ENCODE measurements at regions not wholly inside any gene's neighbourhood (a gene's known extent, or its start where the extent isn't known, plus 50 kb on each side); places are given as distances from the start of the nearest gene placed in this dataset.

GRCh38 chr7:420142-421093 is 99.2 kb downstream of the PDGFA start:
- no peak overlapping the region for H3K27ac ChIP-seq (ENCODE audit: low read depth in 1 of 2, low read length in 2 of 2)
- 90% methylated on average over 17 of the region's 20 CpGs for whole genome bisulfite sequencing (ENCODE audit: insufficient coverage)
- Mint-ChIP-seq H3K36me3 (no peaks in the 10 kb centered on the region), H3K9me3 (peaks cover 13 to 35% (median 15%) of the 10 kb centered on the region in 7 donors), H3K4me1 (no peaks in the 10 kb centered on the region), H3K27ac (no peak overlapping the region), H3K27me3 (ENCODE audit: low read depth in 3 of 3) (peaks cover 2 to 3% (median 3%) of the 10 kb centered on the region in 3 donors), H3K4me3 (no peak overlapping the region)
- no peak for TF ChIP-seq CTCF (IDR thresholded peaks at IDR 0.05)
- intact Hi-C loops (cut with micrococcal nuclease), result no loop called here
- no peaks in the 10 kb centered on the region for H4K20me1 ChIP-seq (ENCODE audit: insufficient read depth, low read length)
- no peaks in the 10 kb centered on the region for H3K79me2 ChIP-seq (ENCODE audit: insufficient read depth, low read length)
- no peak overlapping the region for H2AFZ ChIP-seq (ENCODE audit: insufficient read depth, low read depth, low read length, poor library complexity, severe bottlenecking)
- no peak overlapping the region for H3K4me2 ChIP-seq (replicated peaks; ENCODE audit: extremely low read depth, low read length, poor library complexity, severe bottlenecking)
- peaks cover 16 to 32% of the 10 kb centered on the region in 2 donors for H3K9me3 ChIP-seq (replicated peaks in 1 of 2; ENCODE audit: control insufficient read depth in 1 of 2, insufficient read depth in 1 of 2, low read length in 2 of 2)
- no peak for DNase-seq
- H3K4me1 ChIP-seq (ENCODE audit: control insufficient read depth in 1 of 2, insufficient read depth in 2 of 2, low read length in 2 of 2), result no peaks in the 10 kb centered on the region
- H3K4me3 ChIP-seq (replicated peaks in 1 of 3; ENCODE audit: low read depth in 2 of 3, low read length in 3 of 3), result no peak overlapping the region
- H3K27me3 ChIP-seq (ENCODE audit: control insufficient read depth in 2 of 2, insufficient read depth in 2 of 2, low read length in 2 of 2), result no peaks in the 10 kb centered on the region
- H3K9ac ChIP-seq (ENCODE audit: insufficient read depth, low read length, poor library complexity, severe bottlenecking), result no peak overlapping the region
- H3K36me3 ChIP-seq (replicated peaks in 1 of 2; ENCODE audit: control insufficient read depth in 1 of 2, insufficient read depth in 2 of 2, low read length in 2 of 2), result no peaks in the 10 kb centered on the region

- no peaks in the 10 kb centered on the region for H3K4me1 Mint-ChIP-seq
- no peaks in the 10 kb centered on the region for H3K4me1 ChIP-seq (ENCODE audit: control insufficient read depth in 1 of 2, insufficient read depth in 2 of 2, low read length in 2 of 2)
- H3K27ac Mint-ChIP-seq, result no peak overlapping the region
- intact Hi-C loops (cut with micrococcal nuclease), result no loop called here
- no peak overlapping the region for H3K27ac ChIP-seq (ENCODE audit: low read depth in 1 of 2, low read length in 2 of 2)
- 75% methylated on average over 51 of the region's 57 CpGs for whole genome bisulfite sequencing (ENCODE audit: insufficient coverage)
- H3K4me3 ChIP-seq (replicated peaks in 1 of 3; ENCODE audit: low read depth in 2 of 3, low read length in 3 of 3), result no peak overlapping the region
- H3K9me3 Mint-ChIP-seq, result peaks cover 13 to 29% (median 14%) of the 10 kb centered on the region in 7 donors
- no peak overlapping the region for H3K4me3 Mint-ChIP-seq
- no peaks in the 10 kb centered on the region for H4K20me1 ChIP-seq (ENCODE audit: insufficient read depth, low read length)
- H2AFZ ChIP-seq (ENCODE audit: insufficient read depth, low read depth, low read length, poor library complexity, severe bottlenecking), result no peak overlapping the region
- H3K27me3 ChIP-seq (ENCODE audit: control insufficient read depth in 2 of 2, insufficient read depth in 2 of 2, low read length in 2 of 2), result no peaks in the 10 kb centered on the region
- H3K36me3 Mint-ChIP-seq, result no peaks in the 10 kb centered on the region
- no peak overlapping the region for H3K4me2 ChIP-seq (replicated peaks; ENCODE audit: extremely low read depth, low read length, poor library complexity, severe bottlenecking)
- H3K27me3 Mint-ChIP-seq (ENCODE audit: low read depth in 3 of 3), result peaks cover 2 to 3% (median 3%) of the 10 kb centered on the region in 3 donors
- TF ChIP-seq CTCF (IDR thresholded peaks at IDR 0.05), result no peak
- peaks cover 16 to 27% of the 10 kb centered on the region in 2 donors for H3K9me3 ChIP-seq (replicated peaks in 1 of 2; ENCODE audit: control insufficient read depth in 1 of 2, insufficient read depth in 1 of 2, low read length in 2 of 2)
- no peaks in the 10 kb centered on the region for H3K79me2 ChIP-seq (ENCODE audit: insufficient read depth, low read length)
- H3K9ac ChIP-seq (ENCODE audit: insufficient read depth, low read length, poor library complexity, severe bottlenecking), result no peak overlapping the region
- no peaks in the 10 kb centered on the region for H3K36me3 ChIP-seq (replicated peaks in 1 of 2; ENCODE audit: control insufficient read depth in 1 of 2, insufficient read depth in 2 of 2, low read length in 2 of 2)
- no peak for DNase-seq
Observed at GRCh38 chr7:421136-421991, 98.3 kb downstream of the PDGFA start.

Data from CD14-positive monocyte (primary cell).